HL-60 (cell line): ENCODE measurements at regions not wholly inside any gene's neighbourhood (a gene's known extent, or its start where the extent isn't known, plus 50 kb on each side); places are given as distances from the start of the nearest gene placed in this dataset.

Source experiments
- CTCF ChIP-seq: IDR thresholded peaks from one replicate; pipeline ENCODE4 v1.5.1; 2011; ENCODE audit warnings: low read length, control low read depth, inconsistent platforms; ENCODE audit not compliant: insufficient read depth
- REST ChIP-seq: IDR thresholded peaks from 2 replicates; pipeline ENCODE4 v1.6.1; 2012; ENCODE audit warnings: low read depth; ENCODE audit not compliant: insufficient replicate concordance

GRCh38 chr17:79281803-79282202 is 207.2 kb downstream of the ENGASE start:
- TF ChIP-seq CTCF: no peak
- TF ChIP-seq REST: no peak
